Panc1 (cell line): ENCODE measurements at regions not wholly inside any gene's neighbourhood (a gene's known extent, or its start where the extent isn't known, plus 50 kb on each side); places are given as distances from the start of the nearest gene placed in this dataset.
"Not testable (repeated sequence)": the region's sequence is repeated elsewhere in the genome, so short reads cannot be mapped to it uniquely, and the experiment has no call there.

Experiments used
- POLR2AphosphoS5 ChIP-seq: IDR thresholded peaks from 2 replicates; pipeline ENCODE4 v1.6.1; 2012; ENCODE audit warnings: mild to moderate bottlenecking, low read depth, low read length, moderate library complexity
- SIN3A ChIP-seq: IDR thresholded peaks from 2 replicates; pipeline ENCODE4 v1.6.1; 2012; ENCODE audit warnings: low read depth, mild to moderate bottlenecking, low read length, moderate library complexity, borderline replicate concordance; ENCODE audit not compliant: insufficient read depth
- TCF7L2 ChIP-seq: IDR thresholded peaks from 2 replicates; pipeline ENCODE4 v1.6.1; 2011; ENCODE audit warnings: mild to moderate bottlenecking, low read depth, low read length, inconsistent platforms
- TF ChIP-seq, protein P1 (sequence below): fragments of 450-650 bp; IDR thresholded peaks from 2 replicates; pipeline ENCODE4 v1.5.1; 2017; ENCODE audit warnings: mild to moderate bottlenecking
- TF ChIP-seq, protein P2 (sequence below), 2 experiments: IDR thresholded peaks; 2 replicates each; pipeline ENCODE4 v1.6.1; 2011 to 2012; ENCODE audit warnings: low read depth in 2 of 2, control low read depth in 1 of 2, low read length in 1 of 2, mild to moderate bottlenecking in 1 of 2, moderate library complexity in 1 of 2; ENCODE audit not compliant: insufficient read depth in 1 of 2

DNA sequence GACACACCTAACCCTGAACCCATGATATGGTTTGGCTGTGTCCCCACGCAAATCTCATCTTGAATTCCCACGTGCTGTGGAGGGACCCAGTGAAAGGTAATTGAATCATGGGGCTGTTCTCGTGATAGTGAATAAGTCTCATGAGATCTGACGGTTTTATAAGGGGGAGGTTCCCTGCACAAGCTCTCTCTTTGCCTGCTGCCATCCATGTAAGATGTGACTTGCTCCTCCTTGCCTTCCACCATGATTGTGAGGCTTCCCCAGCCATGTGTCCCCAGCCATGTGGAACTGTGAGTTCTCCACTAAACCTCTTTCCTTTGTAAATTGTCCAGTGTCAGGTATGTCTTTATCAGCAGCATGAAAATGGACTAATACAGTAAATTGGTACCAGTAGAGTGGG, 110.2 kb downstream of the TENT5C start:
- TF ChIP-seq, protein P1, sequence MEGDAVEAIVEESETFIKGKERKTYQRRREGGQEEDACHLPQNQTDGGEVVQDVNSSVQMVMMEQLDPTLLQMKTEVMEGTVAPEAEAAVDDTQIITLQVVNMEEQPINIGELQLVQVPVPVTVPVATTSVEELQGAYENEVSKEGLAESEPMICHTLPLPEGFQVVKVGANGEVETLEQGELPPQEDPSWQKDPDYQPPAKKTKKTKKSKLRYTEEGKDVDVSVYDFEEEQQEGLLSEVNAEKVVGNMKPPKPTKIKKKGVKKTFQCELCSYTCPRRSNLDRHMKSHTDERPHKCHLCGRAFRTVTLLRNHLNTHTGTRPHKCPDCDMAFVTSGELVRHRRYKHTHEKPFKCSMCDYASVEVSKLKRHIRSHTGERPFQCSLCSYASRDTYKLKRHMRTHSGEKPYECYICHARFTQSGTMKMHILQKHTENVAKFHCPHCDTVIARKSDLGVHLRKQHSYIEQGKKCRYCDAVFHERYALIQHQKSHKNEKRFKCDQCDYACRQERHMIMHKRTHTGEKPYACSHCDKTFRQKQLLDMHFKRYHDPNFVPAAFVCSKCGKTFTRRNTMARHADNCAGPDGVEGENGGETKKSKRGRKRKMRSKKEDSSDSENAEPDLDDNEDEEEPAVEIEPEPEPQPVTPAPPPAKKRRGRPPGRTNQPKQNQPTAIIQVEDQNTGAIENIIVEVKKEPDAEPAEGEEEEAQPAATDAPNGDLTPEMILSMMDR: not testable (repeated sequence)
- TF ChIP-seq POLR2AphosphoS5, SIN3A, TCF7L2: not testable (repeated sequence)
- TF ChIP-seq, protein P2, sequence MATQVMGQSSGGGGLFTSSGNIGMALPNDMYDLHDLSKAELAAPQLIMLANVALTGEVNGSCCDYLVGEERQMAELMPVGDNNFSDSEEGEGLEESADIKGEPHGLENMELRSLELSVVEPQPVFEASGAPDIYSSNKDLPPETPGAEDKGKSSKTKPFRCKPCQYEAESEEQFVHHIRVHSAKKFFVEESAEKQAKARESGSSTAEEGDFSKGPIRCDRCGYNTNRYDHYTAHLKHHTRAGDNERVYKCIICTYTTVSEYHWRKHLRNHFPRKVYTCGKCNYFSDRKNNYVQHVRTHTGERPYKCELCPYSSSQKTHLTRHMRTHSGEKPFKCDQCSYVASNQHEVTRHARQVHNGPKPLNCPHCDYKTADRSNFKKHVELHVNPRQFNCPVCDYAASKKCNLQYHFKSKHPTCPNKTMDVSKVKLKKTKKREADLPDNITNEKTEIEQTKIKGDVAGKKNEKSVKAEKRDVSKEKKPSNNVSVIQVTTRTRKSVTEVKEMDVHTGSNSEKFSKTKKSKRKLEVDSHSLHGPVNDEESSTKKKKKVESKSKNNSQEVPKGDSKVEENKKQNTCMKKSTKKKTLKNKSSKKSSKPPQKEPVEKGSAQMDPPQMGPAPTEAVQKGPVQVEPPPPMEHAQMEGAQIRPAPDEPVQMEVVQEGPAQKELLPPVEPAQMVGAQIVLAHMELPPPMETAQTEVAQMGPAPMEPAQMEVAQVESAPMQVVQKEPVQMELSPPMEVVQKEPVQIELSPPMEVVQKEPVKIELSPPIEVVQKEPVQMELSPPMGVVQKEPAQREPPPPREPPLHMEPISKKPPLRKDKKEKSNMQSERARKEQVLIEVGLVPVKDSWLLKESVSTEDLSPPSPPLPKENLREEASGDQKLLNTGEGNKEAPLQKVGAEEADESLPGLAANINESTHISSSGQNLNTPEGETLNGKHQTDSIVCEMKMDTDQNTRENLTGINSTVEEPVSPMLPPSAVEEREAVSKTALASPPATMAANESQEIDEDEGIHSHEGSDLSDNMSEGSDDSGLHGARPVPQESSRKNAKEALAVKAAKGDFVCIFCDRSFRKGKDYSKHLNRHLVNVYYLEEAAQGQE (IDR thresholded peaks at IDR 0.05; ENCODE audit: insufficient read depth in 1 of 2, low read depth in 2 of 2, low read length in 1 of 2): not testable (repeated sequence)
